Spleen (tissue), 7 donors: ENCODE measurements at regions not wholly inside any gene's neighbourhood (a gene's known extent, or its start where the extent isn't known, plus 50 kb on each side); places are given as distances from the start of the nearest gene placed in this dataset.

Source experiments
- CTCF ChIP-seq, 11 experiments: fragments of 200-600 bp in 7 of 11; fragments of 450-650 bp in 4 of 11; sonication (generic) in 4 of 11; IDR thresholded peaks in 8 of 11; conservative IDR thresholded peaks in 3 of 11; 1 replicate in 7 of 11; 2 replicates in 4 of 11; pipeline versions ENCODE4 v1.4.0 to v1.8.0; 2016 to 2021; ENCODE audit warnings: antibody characterized with exemption in 11 of 11, inconsistent platforms in 4 of 11, mild to moderate bottlenecking in 1 of 11
- POLR2A ChIP-seq, 3 donors: fragments of 450-650 bp; IDR thresholded peaks; one replicate each; pipeline ENCODE4 v1.5.1; 2017; ENCODE audit warnings: antibody characterized with exemption in 3 of 3, mild to moderate bottlenecking in 1 of 3
- donor health status: DM: no; HTN: no; CAD: no; lungs with moderate emphysema.
- donor health status: DM: no; HTN: no; CAD: no.
- donor health status: DM: no; HTN: no; CAD: no.

- no peak for TF ChIP-seq CTCF (IDR thresholded peaks at IDR 0.05 in 8 of 11, conservative IDR thresholded peaks at IDR 0.05 in 3 of 11)
- no peak for TF ChIP-seq POLR2A (IDR thresholded peaks at IDR 0.05)
Measured at GRCh38 chr6:140779991-140780596, 1352.6 kb upstream of the GJE1 start.
